ENCODE measurements at regions not wholly inside any gene's neighbourhood (a gene's known extent, or its start where the extent isn't known, plus 50 kb on each side); places are given as distances from the start of the nearest gene placed in this dataset.

DNA sequence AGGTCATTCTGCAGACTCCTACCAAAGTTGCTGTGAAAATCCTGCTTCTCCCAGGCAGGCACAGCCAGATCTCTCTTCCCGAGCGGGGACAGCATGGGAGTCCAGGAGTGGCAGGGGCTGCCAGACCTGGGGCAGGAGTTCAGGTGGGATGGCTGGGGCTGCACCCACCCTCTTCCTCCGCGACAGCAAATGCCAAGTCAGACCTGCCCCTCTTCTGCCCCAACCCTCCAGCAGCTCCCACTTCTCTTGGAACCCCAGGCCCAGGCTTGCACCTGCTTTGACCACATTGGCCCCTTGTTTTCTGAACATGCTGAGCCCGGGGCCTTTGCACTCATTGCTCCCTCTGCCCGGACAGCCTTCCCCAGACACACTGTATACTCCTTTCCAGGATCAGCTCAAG lies 288.2 kb upstream of the HS6ST1 start:
- TF ChIP-seq, protein P1, sequence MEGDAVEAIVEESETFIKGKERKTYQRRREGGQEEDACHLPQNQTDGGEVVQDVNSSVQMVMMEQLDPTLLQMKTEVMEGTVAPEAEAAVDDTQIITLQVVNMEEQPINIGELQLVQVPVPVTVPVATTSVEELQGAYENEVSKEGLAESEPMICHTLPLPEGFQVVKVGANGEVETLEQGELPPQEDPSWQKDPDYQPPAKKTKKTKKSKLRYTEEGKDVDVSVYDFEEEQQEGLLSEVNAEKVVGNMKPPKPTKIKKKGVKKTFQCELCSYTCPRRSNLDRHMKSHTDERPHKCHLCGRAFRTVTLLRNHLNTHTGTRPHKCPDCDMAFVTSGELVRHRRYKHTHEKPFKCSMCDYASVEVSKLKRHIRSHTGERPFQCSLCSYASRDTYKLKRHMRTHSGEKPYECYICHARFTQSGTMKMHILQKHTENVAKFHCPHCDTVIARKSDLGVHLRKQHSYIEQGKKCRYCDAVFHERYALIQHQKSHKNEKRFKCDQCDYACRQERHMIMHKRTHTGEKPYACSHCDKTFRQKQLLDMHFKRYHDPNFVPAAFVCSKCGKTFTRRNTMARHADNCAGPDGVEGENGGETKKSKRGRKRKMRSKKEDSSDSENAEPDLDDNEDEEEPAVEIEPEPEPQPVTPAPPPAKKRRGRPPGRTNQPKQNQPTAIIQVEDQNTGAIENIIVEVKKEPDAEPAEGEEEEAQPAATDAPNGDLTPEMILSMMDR (IDR thresholded peaks at IDR 0.05): no peak
- no peak for TF ChIP-seq RELA (CRISPR knock-in tag; IDR thresholded peaks at IDR 0.05; ENCODE audit: borderline replicate concordance)
- TF ChIP-seq, protein P2, sequence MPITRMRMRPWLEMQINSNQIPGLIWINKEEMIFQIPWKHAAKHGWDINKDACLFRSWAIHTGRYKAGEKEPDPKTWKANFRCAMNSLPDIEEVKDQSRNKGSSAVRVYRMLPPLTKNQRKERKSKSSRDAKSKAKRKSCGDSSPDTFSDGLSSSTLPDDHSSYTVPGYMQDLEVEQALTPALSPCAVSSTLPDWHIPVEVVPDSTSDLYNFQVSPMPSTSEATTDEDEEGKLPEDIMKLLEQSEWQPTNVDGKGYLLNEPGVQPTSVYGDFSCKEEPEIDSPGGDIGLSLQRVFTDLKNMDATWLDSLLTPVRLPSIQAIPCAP (CRISPR knock-in tag; IDR thresholded peaks at IDR 0.05): no peak
- no peak for TF ChIP-seq CREB1 (CRISPR knock-in tag; IDR thresholded peaks at IDR 0.05)
- TF ChIP-seq MXD4 (CRISPR knock-in tag; IDR thresholded peaks at IDR 0.05; ENCODE audit: borderline replicate concordance): no peak
- no peak for TF ChIP-seq ZNF263 (CRISPR knock-in tag; IDR thresholded peaks at IDR 0.05; ENCODE audit: low read depth)
- no peak for TF ChIP-seq PRRX2 (CRISPR knock-in tag; IDR thresholded peaks at IDR 0.05)
- TF ChIP-seq TEAD4 (CRISPR knock-in tag; IDR thresholded peaks at IDR 0.05): no peak
- TF ChIP-seq, protein P3, sequence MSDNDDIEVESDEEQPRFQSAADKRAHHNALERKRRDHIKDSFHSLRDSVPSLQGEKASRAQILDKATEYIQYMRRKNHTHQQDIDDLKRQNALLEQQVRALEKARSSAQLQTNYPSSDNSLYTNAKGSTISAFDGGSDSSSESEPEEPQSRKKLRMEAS (CRISPR knock-in tag; IDR thresholded peaks at IDR 0.05): no peak
- TF ChIP-seq, protein P4, sequence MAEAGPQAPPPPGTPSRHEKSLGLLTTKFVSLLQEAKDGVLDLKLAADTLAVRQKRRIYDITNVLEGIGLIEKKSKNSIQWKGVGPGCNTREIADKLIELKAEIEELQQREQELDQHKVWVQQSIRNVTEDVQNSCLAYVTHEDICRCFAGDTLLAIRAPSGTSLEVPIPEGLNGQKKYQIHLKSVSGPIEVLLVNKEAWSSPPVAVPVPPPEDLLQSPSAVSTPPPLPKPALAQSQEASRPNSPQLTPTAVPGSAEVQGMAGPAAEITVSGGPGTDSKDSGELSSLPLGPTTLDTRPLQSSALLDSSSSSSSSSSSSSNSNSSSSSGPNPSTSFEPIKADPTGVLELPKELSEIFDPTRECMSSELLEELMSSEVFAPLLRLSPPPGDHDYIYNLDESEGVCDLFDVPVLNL (CRISPR knock-in tag; IDR thresholded peaks at IDR 0.05; ENCODE audit: borderline replicate concordance, low read depth): no peak
- TF ChIP-seq, protein P5, sequence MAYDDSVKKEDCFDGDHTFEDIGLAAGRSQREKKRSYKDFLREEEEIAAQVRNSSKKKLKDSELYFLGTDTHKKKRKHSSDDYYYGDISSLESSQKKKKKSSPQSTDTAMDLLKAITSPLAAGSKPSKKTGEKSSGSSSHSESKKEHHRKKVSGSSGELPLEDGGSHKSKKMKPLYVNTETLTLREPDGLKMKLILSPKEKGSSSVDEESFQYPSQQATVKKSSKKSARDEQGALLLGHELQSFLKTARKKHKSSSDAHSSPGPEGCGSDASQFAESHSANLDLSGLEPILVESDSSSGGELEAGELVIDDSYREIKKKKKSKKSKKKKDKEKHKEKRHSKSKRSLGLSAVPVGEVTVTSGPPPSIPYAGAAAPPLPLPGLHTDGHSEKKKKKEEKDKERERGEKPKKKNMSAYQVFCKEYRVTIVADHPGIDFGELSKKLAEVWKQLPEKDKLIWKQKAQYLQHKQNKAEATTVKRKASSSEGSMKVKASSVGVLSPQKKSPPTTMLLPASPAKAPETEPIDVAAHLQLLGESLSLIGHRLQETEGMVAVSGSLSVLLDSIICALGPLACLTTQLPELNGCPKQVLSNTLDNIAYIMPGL (CRISPR knock-in tag; IDR thresholded peaks at IDR 0.05): no peak
- TF ChIP-seq SP1 (CRISPR knock-in tag; conservative IDR thresholded peaks at IDR 0.05): no peak
- TF ChIP-seq, protein P6, sequence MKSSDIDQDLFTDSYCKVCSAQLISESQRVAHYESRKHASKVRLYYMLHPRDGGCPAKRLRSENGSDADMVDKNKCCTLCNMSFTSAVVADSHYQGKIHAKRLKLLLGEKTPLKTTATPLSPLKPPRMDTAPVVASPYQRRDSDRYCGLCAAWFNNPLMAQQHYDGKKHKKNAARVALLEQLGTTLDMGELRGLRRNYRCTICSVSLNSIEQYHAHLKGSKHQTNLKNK (CRISPR knock-in tag; IDR thresholded peaks at IDR 0.05): no peak
- TF ChIP-seq, protein P7, sequence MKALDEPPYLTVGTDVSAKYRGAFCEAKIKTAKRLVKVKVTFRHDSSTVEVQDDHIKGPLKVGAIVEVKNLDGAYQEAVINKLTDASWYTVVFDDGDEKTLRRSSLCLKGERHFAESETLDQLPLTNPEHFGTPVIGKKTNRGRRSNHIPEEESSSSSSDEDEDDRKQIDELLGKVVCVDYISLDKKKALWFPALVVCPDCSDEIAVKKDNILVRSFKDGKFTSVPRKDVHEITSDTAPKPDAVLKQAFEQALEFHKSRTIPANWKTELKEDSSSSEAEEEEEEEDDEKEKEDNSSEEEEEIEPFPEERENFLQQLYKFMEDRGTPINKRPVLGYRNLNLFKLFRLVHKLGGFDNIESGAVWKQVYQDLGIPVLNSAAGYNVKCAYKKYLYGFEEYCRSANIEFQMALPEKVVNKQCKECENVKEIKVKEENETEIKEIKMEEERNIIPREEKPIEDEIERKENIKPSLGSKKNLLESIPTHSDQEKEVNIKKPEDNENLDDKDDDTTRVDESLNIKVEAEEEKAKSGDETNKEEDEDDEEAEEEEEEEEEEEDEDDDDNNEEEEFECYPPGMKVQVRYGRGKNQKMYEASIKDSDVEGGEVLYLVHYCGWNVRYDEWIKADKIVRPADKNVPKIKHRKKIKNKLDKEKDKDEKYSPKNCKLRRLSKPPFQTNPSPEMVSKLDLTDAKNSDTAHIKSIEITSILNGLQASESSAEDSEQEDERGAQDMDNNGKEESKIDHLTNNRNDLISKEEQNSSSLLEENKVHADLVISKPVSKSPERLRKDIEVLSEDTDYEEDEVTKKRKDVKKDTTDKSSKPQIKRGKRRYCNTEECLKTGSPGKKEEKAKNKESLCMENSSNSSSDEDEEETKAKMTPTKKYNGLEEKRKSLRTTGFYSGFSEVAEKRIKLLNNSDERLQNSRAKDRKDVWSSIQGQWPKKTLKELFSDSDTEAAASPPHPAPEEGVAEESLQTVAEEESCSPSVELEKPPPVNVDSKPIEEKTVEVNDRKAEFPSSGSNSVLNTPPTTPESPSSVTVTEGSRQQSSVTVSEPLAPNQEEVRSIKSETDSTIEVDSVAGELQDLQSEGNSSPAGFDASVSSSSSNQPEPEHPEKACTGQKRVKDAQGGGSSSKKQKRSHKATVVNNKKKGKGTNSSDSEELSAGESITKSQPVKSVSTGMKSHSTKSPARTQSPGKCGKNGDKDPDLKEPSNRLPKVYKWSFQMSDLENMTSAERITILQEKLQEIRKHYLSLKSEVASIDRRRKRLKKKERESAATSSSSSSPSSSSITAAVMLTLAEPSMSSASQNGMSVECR (CRISPR knock-in tag; IDR thresholded peaks at IDR 0.05; ENCODE audit: borderline replicate concordance): no peak
